Activated CD4-positive, alpha-beta T cell treated with anti-CD3 and anti-CD28 coated beads, Interleukin-2, Interleukin-4, amounts not matched to agents 100 ng/mL and 50 ng/mL, durations not matched to agents 16 hours and 8 hours (primary cell): ENCODE measurements at regions not wholly inside any gene's neighbourhood (a gene's known extent, or its start where the extent isn't known, plus 50 kb on each side); places are given as distances from the start of the nearest gene placed in this dataset.

ENCODE experiments used
- DNase-seq: peaks from one replicate; pipeline ENCODE4 v3.0.0-alpha.2; 2020; ENCODE audit warnings: low spot score

GRCh38 chr13:47114030-47114429 is 217.2 kb upstream of the HTR2A start:
- no peak for DNase-seq

- DNase-seq, result no peak
Observed at GRCh38 chr13:47112903-47113299, 216.0 kb upstream of the HTR2A start.

- no peak for DNase-seq
Observed at GRCh38 chr13:47112205-47112902, 215.5 kb upstream of the HTR2A start.

GRCh38 chr13:47111499-47111898 is 214.6 kb upstream of the HTR2A start:
- DNase-seq, result no peak

- DNase-seq, result no peak
Observed at GRCh38 chr13:47110833-47111240, 214.0 kb upstream of the HTR2A start.

- no peak for DNase-seq
Observed at GRCh38 chr13:47110141-47110540, 213.3 kb upstream of the HTR2A start.

GRCh38 chr13:47109028-47109427 is 212.2 kb upstream of the HTR2A start:
- DNase-seq, result no peak

- DNase-seq, result no peak
Observed at GRCh38 chr13:47100214-47100853, 203.5 kb upstream of the HTR2A start.

- DNase-seq, result no peak
Observed at GRCh38 chr13:47094734-47095434, 198.0 kb upstream of the HTR2A start.

- DNase-seq, result no peak
Observed at GRCh38 chr13:47092202-47092601, 195.3 kb upstream of the HTR2A start.

- DNase-seq, result no peak
Observed at GRCh38 chr13:47087841-47088240, 191.0 kb upstream of the HTR2A start.

GRCh38 chr13:47087241-47087640 is 190.4 kb upstream of the HTR2A start:
- no peak for DNase-seq

- no peak for DNase-seq
Observed at GRCh38 chr13:47085346-47085745, 188.5 kb upstream of the HTR2A start.

- no peak for DNase-seq
Observed at GRCh38 chr13:47081850-47082249, 185.0 kb upstream of the HTR2A start.

GRCh38 chr13:47081246-47081645 is 184.4 kb upstream of the HTR2A start:
- no peak for DNase-seq

- no peak for DNase-seq
Observed at GRCh38 chr13:47080621-47081020, 183.8 kb upstream of the HTR2A start.

- no peak for DNase-seq
Observed at GRCh38 chr13:47076500-47076899, 179.6 kb upstream of the HTR2A start.

- no peak for DNase-seq
Observed at GRCh38 chr13:47069133-47069532, 172.3 kb upstream of the HTR2A start.

- DNase-seq, result no peak
Observed at GRCh38 chr13:47067306-47067705, 170.5 kb upstream of the HTR2A start.

GRCh38 chr13:47066226-47066625 is 169.4 kb upstream of the HTR2A start:
- DNase-seq, result no peak

- DNase-seq, result no peak
Observed at GRCh38 chr13:47064381-47064780, 167.5 kb upstream of the HTR2A start.

- DNase-seq, result no peak
Observed at GRCh38 chr13:47049276-47049989, 152.6 kb upstream of the HTR2A start.

- DNase-seq, result no peak
Observed at GRCh38 chr13:47046706-47047105, 149.9 kb upstream of the HTR2A start.
